ENCODE measurements at regions not wholly inside any gene's neighbourhood (a gene's known extent, or its start where the extent isn't known, plus 50 kb on each side); places are given as distances from the start of the nearest gene placed in this dataset.

DNA sequence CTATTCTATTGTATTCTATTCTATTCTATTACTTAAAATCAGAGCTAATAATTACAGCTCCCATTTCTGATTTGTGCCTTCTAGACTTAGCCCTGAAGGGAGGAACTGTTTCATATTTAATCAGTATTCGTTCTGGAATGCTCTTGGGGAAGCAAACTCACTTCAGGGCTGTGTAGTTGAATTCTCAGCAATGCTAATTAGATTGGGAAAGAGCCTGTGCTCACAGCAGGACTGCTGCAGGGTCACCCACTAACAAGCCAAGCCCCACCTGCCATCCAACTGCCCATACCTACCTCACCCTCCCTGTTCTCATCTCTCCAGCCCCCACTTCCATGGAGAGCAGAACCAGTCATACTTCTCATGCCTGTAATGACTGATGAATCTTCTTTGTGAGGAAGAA lies 464.2 kb downstream of the PTPRU start:
- ATAC-seq, result no peak
- FAIRE-seq, result no peak
- CTCF ChIA-PET, result no interaction called here

DNA sequence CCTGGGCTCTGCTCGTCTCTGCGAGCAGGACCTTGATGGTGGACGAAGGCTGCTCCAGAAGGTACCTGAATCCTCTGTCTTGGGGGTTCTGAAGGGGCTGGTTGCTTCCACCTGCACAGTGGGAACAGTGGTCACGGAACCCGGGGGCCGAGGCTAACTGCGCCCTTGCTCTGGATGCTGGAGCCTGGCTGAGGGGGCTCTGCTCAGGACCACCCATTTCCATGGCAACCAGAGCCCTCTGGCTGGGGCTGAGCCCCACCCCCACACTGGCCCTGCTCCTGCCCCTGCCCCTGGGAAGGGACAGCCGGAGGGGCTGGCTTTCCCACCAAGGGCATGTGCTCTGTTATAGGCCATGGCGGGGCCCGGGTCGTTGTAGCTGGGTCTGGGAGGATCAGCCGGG lies 462.3 kb downstream of the PTPRU start:
- no peak for FAIRE-seq
- H3K4me1 ChIP-seq, result no peaks in the 10 kb centered on the region
- H3K27ac ChIP-seq, result no peak overlapping the region
- 70% methylated on average over 4 of the region's 12 CpGs for WGBS (ENCODE audit: missing lambda C conversion rate)
- no peak for DNase-seq (ENCODE audit: low read depth in 1 of 2, low spot score in 1 of 2)
- H3K9me3 ChIP-seq, result no peaks in the 10 kb centered on the region
- CTCF ChIA-PET, result interaction anchor here (0.7 to 2.9 kb wide), 7 partner anchors 8 to 412 kb away, joined by 3 to 9 read pairs (median 3); no protein-coding TSS in a partner anchor
- no peak for ATAC-seq
- POLR2A ChIA-PET, result no interaction called here
- H3K4me2 ChIP-seq, result no peak overlapping the region
- H3K4me3 ChIP-seq, result no peak overlapping the region
- TF ChIP-seq ESRRA (IDR thresholded peaks at IDR 0.05; ENCODE audit: borderline replicate concordance, low read length) (no peak), HOXB5 (CRISPR knock-in tag; IDR thresholded peaks at IDR 0.05) (no peak), EP300 (IDR thresholded peaks at IDR 0.05) (no peak), PHF8 (IDR thresholded peaks at IDR 0.05; ENCODE audit: borderline replicate concordance, low read depth) (no peak)
- TF ChIP-seq, protein P1, sequence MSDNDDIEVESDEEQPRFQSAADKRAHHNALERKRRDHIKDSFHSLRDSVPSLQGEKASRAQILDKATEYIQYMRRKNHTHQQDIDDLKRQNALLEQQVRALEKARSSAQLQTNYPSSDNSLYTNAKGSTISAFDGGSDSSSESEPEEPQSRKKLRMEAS (IDR thresholded peaks at IDR 0.05), result no peak

More for the DNA sequence above, 464.2 kb downstream of the PTPRU start:
- POLR2A ChIA-PET, result no interaction called here
- no peaks in the 10 kb centered on the region for H3K9me3 ChIP-seq
- no peak overlapping the region for H3K4me2 ChIP-seq
- H3K27ac ChIP-seq, result no peak overlapping the region
- 7% methylated on average over 1 of the region's 1 CpG for WGBS (ENCODE audit: missing lambda C conversion rate)
- no peak for DNase-seq (ENCODE audit: low read depth in 1 of 2, low spot score in 1 of 2)
- TF ChIP-seq SREBF2 (IDR thresholded peaks at IDR 0.05) (no peak), CBX2 (IDR thresholded peaks at IDR 0.05; ENCODE audit: borderline replicate concordance, low read depth) (no peak), JUN (IDR thresholded peaks at IDR 0.05) (no peak), HOXB13 (CRISPR knock-in tag; IDR thresholded peaks at IDR 0.05; ENCODE audit: low read depth) (no peak), HOXB5 (CRISPR knock-in tag; IDR thresholded peaks at IDR 0.05) (no peak), TFCP2L1 (CRISPR knock-in tag; IDR thresholded peaks at IDR 0.05) (no peak), CEBPB (IDR thresholded peaks at IDR 0.05) (no peak), KDM1A (IDR thresholded peaks at IDR 0.05; ENCODE audit: low read depth) (no peak), ZNF302 (CRISPR knock-in tag; IDR thresholded peaks at IDR 0.05) (no peak), HEYL (CRISPR knock-in tag; IDR thresholded peaks at IDR 0.05) (no peak), TP53 (CRISPR knock-in tag; IDR thresholded peaks at IDR 0.05) (no peak)
- TF ChIP-seq, protein P2, sequence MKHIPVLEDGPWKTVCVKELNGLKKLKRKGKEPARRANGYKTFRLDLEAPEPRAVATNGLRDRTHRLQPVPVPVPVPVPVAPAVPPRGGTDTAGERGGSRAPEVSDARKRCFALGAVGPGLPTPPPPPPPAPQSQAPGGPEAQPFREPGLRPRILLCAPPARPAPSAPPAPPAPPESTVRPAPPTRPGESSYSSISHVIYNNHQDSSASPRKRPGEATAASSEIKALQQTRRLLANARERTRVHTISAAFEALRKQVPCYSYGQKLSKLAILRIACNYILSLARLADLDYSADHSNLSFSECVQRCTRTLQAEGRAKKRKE (CRISPR knock-in tag; IDR thresholded peaks at IDR 0.05; ENCODE audit: low read depth), result no peak
- H3K4me1 ChIP-seq, result no peaks in the 10 kb centered on the region
- H3K4me3 ChIP-seq, result no peak overlapping the region

DNA sequence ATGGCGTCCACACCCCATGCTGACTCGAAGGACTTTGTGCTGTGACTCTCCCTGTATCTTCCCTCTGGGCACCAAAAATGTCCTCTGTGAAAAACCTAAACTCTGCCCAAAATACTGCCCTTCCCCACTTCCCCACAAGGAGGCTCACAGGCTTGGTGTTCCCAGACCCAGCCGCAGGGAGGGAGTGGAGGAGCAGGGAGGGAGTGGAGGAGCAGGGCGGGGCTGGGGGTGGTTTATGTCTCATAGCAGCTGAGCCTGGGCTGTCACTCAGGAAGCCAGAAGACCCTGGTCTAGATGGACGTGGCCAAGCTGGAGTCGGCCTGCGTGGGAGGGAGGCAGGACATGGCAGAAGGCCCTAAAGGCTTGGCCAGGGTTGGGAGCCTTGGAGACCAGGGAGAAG lies 461.7 kb downstream of the PTPRU start:
- DNase-seq (ENCODE audit: low read depth in 1 of 2, low spot score in 1 of 2), result peak; percentile 36 to 46
- no peak overlapping the region for H3K4me3 ChIP-seq
- peak; percentile 32 to 58; a peak in 4 of 5 replicates for TF ChIP-seq RAD21 (conservative IDR thresholded peaks at IDR 0.05 in 1 of 2, IDR thresholded peaks at IDR 0.05 in 1 of 2)
- peak; percentile 57 for TF ChIP-seq SMC3 (IDR thresholded peaks at IDR 0.05)
- TF ChIP-seq, protein P3, sequence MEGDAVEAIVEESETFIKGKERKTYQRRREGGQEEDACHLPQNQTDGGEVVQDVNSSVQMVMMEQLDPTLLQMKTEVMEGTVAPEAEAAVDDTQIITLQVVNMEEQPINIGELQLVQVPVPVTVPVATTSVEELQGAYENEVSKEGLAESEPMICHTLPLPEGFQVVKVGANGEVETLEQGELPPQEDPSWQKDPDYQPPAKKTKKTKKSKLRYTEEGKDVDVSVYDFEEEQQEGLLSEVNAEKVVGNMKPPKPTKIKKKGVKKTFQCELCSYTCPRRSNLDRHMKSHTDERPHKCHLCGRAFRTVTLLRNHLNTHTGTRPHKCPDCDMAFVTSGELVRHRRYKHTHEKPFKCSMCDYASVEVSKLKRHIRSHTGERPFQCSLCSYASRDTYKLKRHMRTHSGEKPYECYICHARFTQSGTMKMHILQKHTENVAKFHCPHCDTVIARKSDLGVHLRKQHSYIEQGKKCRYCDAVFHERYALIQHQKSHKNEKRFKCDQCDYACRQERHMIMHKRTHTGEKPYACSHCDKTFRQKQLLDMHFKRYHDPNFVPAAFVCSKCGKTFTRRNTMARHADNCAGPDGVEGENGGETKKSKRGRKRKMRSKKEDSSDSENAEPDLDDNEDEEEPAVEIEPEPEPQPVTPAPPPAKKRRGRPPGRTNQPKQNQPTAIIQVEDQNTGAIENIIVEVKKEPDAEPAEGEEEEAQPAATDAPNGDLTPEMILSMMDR (IDR thresholded peaks at IDR 0.05), result peak; percentile 24; the same call in 1 of the 3 replicates
- TF ChIP-seq GATA3 (IDR thresholded peaks at IDR 0.05; ENCODE audit: borderline replicate concordance), result no peak
- no peak overlapping the region for H3K4me2 ChIP-seq
- WGBS (ENCODE audit: missing lambda C conversion rate), result 35% methylated on average over 6 of the region's 7 CpGs
- ATAC-seq, result peak; percentile 85 to 96
- FAIRE-seq, result no peak
- no peaks in the 10 kb centered on the region for H3K9me3 ChIP-seq
- no peaks in the 10 kb centered on the region for H3K4me1 ChIP-seq
- no peak overlapping the region for H3K27ac ChIP-seq
- ChIA-PET POLR2A (no interaction called here), CTCF (interaction anchor here (0.7 to 2.9 kb wide), 7 partner anchors 8 to 413 kb away, joined by 3 to 9 read pairs (median 3); no protein-coding TSS in a partner anchor)
